ENCODE measurements at regions not wholly inside any gene's neighbourhood (a gene's known extent, or its start where the extent isn't known, plus 50 kb on each side); places are given as distances from the start of the nearest gene placed in this dataset.

DNA sequence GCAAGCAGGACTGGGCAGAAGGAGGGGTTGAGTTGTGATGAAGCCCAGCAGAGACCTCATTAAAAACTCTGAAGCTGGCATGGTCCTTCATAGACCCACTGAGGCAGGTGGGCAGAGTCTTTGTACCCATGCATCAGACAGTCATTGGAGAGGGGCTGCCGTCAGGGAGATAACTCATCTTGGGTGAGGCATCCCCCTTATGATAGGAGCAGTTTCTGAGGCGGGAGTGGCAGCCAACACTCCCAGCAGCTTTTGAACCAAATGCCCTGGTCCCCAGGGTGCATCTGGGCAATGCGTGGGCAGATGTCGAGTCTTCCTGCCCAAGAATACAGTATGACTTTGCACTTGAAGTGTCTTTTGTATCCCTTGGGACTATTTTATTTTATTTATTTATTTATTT lies 68.1 kb downstream of the HTR5A start:
- no peak for DNase-seq

DNA sequence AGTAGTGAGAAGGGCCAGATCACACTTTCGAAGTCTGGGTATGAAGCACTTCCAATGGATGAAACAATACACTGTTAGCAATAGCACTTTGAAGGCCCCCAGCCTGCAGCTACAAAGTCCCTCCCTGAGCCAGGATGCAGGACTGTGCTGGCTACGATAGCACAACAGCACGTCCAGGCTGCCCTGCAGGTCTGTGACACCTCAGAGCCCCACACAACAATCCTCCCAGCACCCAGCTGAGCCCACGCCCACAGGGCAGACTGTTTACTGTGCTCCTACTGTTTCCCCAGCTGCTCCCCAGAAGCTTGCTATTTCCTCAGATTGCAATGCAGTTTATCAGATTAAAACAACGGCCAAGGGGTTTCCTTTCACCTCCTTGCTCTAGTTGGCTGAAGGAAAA lies 71.4 kb downstream of the HTR5A start:
- no peak for DNase-seq

DNA sequence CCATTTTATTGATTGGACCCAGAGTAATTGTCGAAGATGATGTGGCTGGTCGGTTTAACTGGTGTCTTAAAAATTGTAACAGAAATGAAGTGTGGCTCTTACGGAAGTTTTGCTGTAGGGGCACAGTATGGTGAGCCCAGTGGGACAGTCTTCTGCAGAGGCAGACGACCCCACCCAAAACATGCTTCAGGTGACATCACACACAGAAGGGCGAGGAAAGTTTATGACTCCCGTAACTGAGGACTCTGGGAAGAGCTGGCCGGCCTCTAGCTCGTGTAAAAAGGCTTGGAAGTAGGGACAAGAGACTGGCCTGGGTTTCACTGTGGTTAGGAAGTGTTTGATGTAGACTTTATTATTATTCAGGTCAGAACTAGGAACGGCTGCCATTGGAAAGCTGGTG lies 73.3 kb downstream of the HTR5A start:
- no peak for DNase-seq

- no peak for DNase-seq
These were observed 74.2 kb downstream of the HTR5A start for GRCh38 chr7:155144371-155144770.

- no peak for DNase-seq
These were observed 75.5 kb downstream of the HTR5A start for GRCh38 chr7:155145477-155146255.

GRCh38 chr7:155147172-155147571 lies 77.0 kb downstream of the HTR5A start:
- DNase-seq: no peak

DNA sequence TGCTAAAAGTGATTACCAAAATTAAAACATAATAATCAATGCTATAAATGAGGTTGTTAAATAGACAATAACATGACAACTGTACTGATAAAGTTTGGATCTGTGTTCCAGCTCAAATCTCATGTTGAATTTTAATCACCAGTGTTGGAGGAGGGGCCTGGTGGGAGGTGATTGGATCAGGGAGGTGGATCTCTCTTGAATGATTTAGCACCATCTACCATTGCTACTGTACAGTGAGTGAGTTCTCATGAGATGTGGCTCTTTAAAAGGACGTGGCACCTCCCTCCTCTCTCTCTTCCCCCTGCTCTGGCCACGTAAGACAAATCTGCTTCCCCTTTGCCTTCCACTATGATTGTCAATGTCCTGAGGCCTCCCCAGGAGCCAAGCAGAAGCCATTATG lies 77.5 kb downstream of the HTR5A start:
- DNase-seq: no peak

DNA sequence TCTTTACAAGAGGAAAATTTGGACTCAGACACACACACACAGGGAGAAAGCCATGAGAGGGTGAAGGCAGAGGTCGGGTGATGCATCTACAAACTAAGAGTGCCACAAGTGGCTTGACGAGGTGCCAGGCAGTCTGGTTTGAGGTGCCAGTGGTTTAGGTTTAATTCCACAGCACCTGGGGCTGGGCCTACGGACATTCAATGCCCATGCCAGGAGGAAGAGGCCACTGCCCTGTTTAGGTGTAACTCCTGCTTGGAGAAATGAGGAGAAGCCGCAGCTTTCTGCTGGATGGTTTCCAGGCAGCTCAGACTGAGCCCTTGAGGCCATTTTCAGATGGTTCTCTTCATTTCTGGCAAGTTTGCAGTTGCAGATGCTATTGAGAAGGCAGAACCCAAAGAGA lies 83.6 kb downstream of the HTR5A start:
- no peak for DNase-seq

DNA sequence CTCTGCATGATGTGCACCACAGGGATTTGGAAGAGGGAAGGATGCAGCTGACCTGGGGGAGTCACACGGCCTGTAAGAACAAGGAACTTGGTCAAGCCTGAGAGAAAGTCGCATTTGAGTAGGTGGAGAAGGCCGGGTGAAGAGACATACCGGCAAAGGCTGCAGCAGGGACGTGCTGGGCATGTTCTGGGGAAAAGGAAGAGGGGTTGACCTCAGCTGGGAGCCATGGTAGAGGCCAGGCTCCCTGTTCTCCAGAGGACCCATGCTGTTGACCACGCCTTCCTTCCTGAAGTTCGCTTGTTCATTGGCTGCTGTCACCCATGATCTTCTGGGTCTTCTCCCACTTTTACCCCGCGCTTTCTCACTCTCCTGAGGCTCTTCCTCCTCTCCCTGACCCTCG lies 84.5 kb downstream of the HTR5A start:
- DNase-seq: no peak

DNA sequence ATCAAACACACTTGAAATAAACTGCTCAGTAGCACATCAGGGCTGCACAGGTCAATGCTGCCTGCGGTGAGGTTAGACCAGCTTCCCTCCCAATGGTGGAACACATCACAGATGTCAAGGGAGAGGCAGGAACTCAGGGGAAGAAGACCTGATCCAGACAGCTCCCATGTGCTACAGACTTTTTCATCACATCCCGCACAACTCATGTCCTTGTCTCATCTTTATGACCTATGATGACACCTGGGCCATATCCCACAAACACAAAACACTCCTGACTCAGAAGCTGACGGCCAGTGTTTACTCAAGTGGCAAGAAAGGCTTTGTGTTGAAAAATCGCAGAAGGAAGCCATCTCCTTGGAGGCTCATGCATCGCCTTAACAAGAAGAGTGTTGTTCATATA lies 91.6 kb downstream of the HTR5A start:
- no peak for DNase-seq

- DNase-seq: no peak
These were observed 92.3 kb downstream of the HTR5A start for GRCh38 chr7:155162422-155162821.

- DNase-seq: no peak
These were observed 93.6 kb downstream of the HTR5A start for GRCh38 chr7:155163696-155164095.

DNA sequence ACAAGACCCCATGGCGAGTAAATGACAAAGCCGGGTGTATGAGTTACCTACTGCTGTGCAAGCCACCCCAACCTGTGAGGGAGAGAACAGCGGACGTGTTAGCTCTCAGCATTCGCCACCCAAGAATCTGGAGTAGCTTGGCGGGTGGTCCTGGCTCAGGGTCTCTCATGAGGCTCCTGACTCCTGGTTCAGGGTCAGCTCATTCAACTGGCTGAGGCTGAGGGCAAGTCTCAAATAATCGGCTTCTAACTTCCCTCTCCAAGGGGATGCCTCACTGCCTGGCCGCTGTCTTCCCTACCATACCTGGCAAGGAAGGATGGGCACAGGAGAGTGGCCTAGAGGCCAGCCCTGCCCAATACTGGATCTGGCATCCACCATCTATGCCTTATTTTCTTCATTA lies 94.2 kb downstream of the HTR5A start:
- DNase-seq: no peak

DNA sequence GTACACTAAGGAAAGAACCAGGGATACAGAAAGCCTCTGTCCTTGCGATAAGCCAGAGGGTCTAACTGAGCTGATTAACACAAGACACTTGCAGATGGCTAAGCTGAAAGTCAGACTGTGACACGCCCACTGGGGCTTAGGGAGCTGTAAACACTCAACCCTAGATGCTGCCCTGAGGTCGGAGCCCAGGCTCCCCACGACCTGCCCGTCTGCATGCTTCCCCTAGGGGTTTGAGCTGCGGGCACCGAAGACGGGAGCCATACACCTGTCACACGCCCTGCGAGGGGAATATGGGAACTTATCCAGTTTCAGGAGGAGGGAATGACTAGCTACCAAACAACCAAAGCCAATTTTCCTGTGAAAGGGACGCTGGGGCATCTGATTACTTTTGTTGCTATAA lies 96.0 kb downstream of the HTR5A start:
- DNase-seq: no peak

- no peak for DNase-seq
These were observed 96.7 kb downstream of the HTR5A start for GRCh38 chr7:155166673-155167370.

DNA sequence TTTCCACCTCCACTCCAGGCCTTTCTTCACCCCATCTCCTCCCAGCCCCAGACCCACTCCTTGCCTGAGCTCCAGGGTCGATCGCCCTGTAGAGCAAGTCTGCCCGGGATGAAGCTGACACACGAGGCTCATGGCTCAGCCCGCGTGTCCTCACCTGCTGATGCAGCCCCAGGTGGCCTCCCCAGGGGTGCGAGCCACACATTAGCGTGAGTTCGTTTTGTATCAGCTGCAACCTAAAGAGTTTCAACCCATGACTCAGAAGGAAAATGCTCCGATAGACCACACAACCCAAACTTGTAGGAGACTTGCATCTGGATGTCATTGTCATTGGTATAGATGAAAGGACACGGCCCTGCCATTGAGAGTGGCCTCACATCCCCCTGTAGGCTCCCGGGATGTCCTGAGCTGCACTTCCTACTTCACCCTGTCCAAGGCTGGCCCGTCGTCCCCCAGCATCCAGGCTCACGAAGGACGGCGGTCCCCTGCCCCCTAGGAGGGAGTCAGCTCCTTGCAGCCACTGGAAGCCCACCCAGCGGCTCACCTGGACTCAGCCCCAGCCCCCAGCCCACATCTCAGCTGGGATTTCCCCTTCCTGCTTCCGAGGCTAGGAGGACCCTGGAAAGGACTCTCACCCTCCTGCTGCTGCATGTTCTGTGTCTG lies 97.7 kb downstream of the HTR5A start:
- DNase-seq: no peak

DNA sequence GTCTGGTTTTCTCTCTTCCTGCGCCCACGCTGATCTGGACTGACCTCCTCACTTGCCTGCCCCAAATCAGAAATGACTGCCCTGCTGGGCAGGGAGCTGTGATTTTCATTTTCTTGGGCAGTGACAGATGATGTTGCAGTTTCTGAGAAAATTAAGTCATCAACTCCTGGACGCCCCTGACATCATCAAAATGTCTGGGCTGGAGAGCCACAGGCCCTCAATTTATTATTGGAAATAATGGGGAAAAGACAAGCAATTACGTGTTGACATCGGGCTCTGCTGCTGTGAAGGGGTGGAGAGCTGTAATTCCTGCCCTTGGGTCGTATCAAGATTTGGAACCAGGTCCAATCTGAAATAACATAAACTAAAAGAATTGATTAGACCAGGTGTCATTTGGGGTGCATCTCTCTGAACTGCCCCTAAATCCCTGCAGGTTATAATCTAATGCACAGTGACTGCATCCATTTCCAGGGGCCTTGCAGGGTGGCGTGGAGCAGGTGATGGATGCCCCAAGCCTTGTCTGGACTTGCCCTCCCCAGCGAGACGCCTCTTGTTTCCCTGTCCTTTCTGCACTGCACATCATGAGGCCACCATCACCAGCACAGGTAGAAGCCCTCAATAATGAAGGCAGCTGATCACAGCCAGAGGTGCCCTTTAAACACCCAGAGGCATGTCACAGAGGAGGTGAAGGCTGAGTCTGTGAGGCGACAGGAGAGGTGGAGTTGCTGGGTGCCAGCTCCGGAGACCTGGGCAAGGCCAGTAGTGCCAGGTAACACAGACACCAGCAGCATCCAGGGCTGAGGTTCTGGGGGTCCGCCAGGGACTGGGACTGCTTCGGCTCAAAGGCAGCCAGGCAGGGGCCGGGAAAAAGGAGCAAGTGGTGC lies 98.7 kb downstream of the HTR5A start:
- DNase-seq: no peak

DNA sequence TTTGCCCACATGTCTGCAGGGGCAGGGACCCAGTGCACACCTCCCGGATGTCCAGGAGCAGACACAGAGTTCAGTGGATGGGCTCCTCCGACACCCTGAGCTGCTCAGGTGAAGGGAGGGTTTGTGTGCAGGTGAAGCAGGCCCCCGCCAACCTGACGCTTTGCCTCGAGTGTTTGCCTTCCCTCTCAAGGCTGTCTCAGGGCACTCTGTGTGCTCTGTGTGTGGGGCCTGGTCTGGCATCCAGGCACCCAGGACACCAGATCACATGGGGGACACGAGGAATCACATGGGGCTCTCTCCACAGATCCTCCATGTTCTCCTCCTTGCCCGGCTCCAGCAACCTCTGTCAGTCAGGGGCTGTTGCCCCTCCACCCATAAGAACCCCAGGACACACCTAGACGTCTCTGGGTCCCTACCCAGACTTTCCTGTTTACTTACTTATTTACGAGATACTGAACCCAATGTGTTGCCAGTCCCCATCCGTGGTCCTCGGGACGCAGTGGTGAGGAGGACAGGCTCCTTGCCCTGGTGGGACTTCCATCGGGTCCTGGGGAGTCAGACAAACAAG lies 99.5 kb downstream of the HTR5A start:
- no peak for DNase-seq

- no peak for DNase-seq
These were observed 100.2 kb downstream of the HTR5A start for GRCh38 chr7:155170331-155170730.

- no peak for DNase-seq
These were observed 102.0 kb downstream of the HTR5A start for GRCh38 chr7:155172141-155172540.

- no peak for DNase-seq
These were observed 103.8 kb downstream of the HTR5A start for GRCh38 chr7:155173905-155174304.

GRCh38 chr7:155178096-155178495 lies 108.0 kb downstream of the HTR5A start:
- no peak for DNase-seq

- DNase-seq: no peak
These were observed 111.6 kb downstream of the HTR5A start for GRCh38 chr7:155181768-155182167.
